ENCODE measurements at regions not wholly inside any gene's neighbourhood (a gene's known extent, or its start where the extent isn't known, plus 50 kb on each side); places are given as distances from the start of the nearest gene placed in this dataset.
A peak's percentile ranks its signal among the peaks of the same experiment; 100 is the strongest.

DNA sequence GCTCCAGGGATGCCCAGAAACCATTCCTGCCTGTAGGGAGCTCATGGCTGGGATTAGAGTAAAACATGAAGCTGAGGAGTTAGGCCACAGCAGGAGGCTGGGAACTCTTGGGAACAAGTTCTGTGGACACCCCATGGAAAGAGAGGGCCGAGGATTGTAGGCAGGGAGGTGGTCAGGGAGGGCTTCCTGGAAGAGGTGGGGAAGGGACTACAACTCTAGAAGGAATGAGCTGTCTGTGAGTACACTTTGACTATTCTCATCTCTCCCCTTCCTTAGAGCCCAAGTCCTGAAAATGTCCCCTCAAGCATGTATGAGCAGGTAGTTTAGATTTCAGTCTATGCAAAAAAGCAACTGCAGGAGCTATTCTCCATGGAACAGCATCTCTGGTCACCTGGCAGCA lies 139.9 kb upstream of the GLI2 start:
- no peak for DNase-seq (ENCODE audit: low spot score in 2 of 2)
- no peak for FAIRE-seq

DNA sequence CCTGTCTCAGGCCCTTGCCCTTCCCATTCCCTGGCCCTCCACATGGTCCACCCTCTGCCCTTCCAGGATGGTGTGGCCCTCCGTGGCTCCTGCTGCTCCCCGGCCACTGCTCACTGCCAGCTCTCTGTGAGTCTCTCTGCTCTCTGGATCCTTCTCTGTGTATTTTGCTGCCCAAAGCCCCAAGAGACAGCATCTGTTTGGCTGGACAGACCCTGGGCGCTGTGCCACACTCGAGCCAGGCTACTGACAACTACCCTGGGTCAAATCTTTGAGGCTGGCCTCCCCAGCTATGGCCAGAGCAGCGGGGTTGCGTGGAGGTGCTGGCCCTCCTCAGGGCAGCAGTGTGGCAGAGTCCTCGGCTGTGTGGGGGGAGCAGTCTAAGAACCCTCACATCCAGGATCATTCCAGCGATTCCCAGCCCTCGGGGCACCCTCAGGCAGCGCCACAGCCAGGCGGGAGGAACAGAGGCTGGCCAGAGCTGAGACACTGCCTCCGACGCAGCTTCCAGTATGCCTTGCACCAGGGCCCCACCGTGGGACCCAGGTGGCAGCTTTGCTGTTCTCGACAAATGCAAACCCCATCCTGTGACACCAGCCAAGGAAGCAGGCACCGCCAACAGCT lies 139.4 kb upstream of the GLI2 start:
- FAIRE-seq (no peak), DNase-seq (ENCODE audit: low spot score in 2 of 2) (peak in 1 of 2 donors; percentile 46)

DNA sequence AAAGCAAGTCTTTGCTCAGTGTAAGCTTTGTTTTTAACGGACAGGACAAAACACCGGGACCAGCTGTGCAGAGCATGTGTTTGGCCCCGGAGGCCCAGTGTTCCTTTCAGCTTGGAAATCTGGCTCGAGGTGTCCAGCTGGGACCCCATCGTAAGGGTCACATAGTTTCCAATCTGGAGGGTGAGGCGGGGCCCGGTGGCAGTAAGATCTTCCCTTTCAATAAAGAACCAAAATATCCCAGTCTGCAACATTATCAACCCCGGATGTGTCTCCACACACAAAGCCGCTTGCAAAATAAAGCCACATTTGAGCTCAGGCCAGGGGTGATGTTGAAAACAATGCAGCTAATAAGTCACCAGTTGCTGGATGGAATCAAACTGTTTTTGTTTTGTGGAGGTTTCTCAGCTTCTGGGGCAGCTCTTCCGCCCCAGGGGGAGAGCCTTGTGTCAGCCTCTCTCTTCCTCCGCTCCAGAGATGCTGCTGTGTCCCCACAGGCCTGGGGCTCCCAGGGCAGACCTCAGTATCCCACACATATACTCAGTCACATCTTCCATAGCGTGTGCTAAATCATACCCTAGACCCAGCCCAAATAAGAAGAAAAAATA lies 138.6 kb upstream of the GLI2 start:
- peak in 1 of 2 donors; percentile 46 for DNase-seq (ENCODE audit: low spot score in 2 of 2)
- FAIRE-seq: no peak

DNA sequence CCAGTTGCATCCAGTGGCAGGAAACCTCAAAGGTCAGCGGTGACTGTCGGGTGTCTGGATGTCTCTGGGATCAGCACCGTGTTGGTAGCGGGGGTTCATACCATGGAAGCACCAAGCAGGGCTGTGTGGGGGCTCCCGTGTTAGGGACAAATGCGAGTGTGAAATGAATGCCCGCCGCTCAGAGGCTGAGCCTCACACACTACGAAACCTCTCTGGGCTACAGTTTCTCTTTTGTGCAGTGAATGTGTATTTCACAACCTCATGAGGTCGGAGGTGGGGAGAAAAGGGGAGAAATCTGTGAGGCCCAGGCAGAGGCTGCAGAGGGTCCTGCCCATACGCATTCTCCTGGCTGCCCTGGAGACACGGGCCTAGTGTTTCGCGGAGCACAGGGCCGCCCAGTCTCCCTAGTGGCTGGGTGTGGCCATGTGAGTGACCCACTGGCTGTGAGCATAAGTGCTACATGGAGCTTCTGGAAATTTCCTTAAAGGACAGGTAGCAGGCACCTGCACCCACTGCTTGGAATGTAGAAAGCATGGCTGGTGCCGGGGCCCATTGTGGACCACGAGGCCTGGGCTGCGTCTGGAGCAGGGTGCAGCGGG lies 138.0 kb upstream of the GLI2 start:
- no peak for FAIRE-seq

DNA sequence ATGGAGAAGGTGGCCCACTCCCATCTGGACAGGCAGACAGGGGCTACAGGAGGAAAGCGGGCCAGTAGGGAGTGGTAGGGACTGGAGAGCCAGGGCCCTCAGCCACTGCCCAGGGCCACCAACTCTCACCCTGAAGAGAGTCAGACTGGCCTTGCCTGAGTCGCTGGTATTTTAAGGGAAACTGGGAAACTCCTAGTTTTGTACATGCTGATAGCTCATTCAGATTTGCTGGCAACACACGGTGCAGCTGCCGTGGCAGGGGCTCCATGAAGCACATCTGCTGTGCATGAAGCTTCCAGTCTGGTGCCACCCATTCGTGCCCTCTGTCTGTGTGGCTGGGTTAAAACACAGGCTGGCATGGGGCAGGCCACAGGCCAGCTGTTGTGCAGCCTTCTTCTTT lies 137.3 kb upstream of the GLI2 start:
- FAIRE-seq (no peak), DNase-seq (ENCODE audit: low spot score in 2 of 2) (no peak)

More for the DNA sequence above, 138.0 kb upstream of the GLI2 start:
- no peak for DNase-seq (ENCODE audit: low spot score in 2 of 2)

DNA sequence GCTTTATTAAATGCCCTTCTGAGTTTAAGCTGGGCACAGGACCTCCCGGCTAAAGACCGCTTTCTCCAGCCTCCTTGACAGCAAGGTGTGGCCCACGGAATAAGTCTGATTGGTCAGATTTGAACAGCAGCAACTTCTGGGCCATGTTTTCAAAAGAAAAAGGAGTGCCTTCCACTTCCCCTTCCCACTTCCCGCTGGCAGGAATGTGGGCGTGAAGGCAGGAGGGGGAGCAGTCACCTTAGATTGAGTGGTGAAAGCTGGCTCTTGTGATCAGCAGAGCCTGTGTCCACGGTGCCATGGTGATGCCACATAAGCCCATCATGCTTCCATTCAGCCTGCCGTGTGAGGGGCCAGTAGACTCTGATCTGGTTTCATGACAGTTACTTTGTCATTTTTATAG lies 136.6 kb upstream of the GLI2 start:
- DNase-seq (ENCODE audit: low spot score in 2 of 2) (no peak), FAIRE-seq (no peak)

DNA sequence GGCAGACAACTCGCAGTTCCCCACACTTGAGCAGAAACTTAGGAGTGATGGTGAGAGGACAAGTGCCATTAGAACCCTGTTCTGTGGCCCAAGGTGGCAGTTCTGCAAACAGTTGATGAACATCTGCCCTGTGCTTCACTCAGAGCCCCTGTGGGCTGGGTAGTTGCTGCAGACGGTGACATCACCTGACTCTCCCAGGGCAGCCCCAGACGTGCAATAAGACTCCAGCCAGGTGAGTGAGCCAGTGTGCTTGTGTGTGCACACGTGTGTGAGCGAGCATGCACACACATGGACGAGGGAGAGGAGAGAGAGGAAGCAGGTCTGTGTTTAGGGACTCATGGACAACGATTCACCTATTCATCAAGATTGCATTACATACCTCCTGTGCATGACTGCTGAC lies 136.0 kb upstream of the GLI2 start:
- FAIRE-seq (no peak), DNase-seq (ENCODE audit: low spot score in 2 of 2) (no peak)

DNA sequence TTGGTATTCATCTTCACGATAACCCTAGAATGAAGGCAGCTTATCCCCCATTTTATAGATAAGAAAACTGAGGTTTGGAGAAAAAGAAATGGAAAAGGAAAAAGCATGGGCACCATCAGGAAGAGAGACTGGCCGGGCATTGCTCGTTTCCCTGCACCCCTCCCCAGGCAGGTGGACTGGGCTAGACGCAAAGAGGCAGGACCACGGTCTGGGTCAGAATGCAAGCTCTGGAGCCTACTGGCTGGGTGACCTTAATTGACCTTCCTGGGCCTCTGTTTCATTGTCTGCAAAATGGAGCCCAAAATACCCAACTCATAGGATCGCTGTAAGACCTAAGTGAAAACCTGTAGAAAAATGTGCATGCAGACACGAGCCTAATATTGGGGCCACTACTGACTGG lies 135.3 kb upstream of the GLI2 start:
- DNase-seq (ENCODE audit: low spot score in 2 of 2) (no peak), FAIRE-seq (no peak)

DNA sequence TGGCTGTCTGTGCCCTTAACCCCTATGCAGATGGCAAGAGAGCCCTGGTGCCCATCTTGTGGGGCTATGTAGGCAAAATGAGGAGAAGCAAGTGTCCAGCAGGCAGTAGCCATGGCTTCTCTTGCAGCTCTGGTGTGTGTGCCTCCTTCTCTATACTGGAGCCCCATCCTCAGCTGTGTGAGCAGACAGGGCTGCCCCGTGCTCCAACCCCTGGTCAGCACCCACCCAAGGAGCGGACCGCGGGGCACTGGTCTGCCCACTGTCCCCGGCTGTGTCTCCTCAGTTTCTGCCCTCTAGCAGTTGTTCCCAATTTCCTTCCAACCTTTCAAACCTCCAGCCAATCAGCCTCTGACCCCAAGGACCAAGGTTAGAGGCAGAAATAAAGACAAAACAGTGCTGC lies 134.9 kb upstream of the GLI2 start:
- DNase-seq (ENCODE audit: low spot score in 2 of 2): no peak

DNA sequence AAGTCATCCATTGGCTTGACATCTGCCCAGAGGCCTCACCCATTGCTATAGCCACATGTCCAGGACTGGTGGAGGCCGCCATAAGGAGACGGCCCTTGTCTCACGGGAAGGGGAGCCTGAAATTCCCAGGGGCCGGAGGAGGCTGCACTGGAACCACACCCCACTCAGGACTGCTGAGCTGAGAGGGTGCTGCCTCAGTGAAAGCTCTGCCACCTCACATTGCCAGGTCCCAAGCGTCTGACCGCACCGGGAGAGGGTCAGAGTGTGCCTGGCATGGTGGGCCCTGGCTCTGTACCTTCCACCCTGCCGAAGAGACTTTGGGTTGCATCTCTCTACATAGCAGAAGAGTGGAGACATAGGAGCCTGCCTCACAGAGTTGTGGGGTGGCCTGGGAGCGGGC lies 134.1 kb upstream of the GLI2 start:
- DNase-seq (ENCODE audit: low spot score in 2 of 2) (no peak), FAIRE-seq (no peak)

More for the DNA sequence above, 134.9 kb upstream of the GLI2 start:
- FAIRE-seq: no peak

DNA sequence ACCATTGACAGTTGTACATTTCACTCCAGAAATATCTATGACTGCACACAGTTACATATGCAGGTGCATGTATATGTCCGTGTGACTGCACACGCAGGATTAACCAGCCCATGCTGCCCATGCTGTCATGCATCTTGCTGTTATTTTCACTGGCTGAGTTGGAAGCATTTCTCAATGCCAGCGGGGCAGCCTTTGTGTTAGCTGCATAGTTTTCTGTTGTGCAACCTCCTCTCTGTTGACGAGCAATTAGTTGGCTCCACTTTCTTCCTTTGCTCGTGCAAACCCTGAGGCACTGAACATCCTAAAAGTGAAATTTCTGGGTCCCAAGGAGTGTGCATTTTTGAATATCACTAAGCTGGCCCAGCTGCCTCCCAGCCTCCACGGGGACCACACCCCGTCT lies 133.4 kb upstream of the GLI2 start:
- FAIRE-seq: no peak
- DNase-seq (ENCODE audit: low spot score in 2 of 2): no peak

DNA sequence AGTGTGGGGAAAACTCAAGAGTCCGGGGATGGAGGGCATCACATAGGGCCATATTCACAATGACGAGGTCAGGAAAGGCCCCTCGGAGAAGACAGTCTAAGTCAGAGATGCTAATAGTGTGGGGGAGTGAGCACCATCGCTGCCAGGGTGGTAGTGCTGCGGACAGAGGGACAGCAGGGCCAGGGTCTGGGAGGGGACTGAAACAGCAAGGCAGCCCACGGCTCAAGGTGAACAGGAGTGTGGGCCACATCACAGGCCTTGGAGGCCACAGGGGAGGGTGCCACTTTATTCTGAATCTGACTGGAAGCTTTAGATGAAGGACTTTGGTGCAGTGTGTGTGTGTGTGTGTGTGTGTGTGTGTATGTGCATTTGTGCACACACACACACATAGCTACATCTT lies 130.9 kb upstream of the GLI2 start:
- DNase-seq (ENCODE audit: low spot score in 2 of 2) (no peak), FAIRE-seq (no peak)

DNA sequence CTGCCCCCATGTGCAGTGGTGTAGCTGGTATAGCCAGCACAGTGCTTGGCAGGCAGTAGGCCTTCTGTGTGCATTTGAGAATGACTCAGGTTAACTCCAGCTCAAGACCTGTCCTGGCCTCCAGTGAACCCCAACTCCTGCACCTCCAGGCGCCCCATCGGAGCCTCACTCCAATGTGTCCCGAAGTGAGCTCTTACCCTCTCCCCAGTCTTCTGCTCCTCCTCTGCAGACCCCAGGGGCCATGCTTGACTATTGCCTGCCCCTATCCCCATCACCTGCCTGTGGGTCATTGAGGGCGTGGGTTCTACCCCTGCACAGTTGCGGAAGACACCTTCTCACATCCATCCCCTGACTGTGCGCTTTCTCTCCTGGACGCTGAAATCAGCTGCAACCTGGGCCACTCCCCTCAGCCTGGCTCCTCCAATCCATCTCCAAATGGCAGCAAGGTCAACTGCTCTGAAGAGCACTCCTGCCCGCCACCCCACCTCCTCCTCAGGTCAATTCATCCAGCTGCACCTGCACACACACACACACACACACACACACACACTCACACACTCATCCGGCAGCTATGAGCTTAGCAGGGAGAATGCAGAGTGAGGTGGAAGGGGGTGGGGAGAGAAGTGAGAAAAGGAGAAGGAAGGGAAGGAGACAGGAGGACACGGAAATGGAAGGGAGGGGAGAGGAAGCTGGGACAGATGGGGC lies 130.3 kb upstream of the GLI2 start:
- FAIRE-seq: no peak
- DNase-seq (ENCODE audit: low spot score in 2 of 2): no peak

DNA sequence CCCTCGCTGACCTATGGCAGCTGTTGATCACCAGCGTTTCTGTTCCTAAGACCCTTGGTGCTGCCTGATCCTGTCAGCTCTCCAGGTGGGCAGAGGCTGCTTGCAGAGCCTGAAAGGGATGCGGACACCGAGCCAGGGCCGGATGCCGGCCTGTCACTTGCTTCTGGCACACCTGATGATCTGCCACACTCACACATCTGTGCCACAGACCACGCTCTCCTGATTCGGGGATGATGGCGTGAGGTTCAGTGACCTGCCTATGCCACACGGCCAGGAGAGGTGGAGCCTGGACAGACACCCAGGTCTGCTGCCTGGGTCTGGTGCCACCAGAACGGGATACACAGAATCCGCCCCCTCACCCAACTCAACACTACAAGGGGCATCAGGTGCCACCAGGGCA lies 129.4 kb upstream of the GLI2 start:
- FAIRE-seq (no peak), DNase-seq (ENCODE audit: low spot score in 2 of 2) (no peak)

DNA sequence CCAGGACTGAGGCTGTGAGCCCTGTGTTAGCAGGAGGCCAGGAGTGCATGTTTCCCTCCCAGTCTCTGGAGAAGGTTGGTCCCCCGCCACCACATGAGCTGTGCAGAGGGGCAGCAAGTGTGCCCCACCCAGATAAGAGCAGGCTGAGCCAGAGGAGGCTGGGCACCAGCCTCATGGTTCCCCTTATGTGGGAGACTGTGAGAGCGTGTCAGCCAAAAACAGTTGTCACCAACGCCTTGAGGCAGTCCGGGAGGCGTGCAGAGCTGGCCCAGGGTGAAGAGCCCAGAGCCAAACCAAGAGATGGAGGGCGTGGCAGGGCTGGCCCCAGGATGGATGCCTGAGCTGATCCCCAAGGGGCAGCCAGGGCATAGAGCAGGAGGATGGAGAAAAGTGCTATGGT lies 128.7 kb upstream of the GLI2 start:
- FAIRE-seq (no peak), DNase-seq (ENCODE audit: low spot score in 2 of 2) (no peak)

DNA sequence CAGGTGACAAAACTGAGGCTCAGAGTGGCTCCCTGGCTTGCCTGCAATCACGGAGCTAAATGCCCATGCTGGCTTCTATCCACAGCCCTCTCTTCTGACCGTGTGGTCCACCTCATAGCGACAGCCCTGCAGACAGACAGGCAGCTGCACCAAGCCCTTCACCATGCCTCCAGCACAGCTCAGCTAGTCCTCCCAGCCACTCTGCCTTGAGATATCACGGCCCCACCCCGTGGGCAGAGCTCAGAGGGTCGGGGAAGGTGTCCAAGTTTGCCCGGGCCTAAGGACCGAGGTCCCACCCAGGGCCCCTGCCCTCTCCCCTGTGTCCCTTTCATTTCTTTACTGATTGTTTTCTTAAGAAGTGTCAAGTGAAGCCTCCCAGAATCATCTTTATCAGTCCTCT lies 128.2 kb upstream of the GLI2 start:
- DNase-seq (ENCODE audit: low spot score in 2 of 2) (no peak), FAIRE-seq (no peak)

DNA sequence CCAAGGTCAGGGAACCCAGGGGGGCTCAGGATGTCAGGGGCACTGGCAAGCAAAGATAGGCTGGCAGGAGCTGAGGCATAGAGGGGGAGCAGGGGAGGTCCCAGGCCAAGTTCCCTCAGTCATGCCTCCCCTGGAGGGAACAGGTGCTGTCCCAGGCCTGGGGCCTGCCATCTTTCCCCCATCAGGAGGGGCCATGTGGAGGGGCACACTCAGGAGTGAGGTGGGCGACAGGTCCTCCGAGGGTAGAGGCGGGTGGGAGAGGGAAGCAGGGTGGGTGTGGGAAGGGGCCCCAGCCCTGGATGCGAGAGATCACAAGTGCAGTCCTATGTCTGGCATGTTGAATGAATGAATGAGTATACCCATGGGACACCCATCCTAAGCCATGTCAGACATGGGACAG lies 127.7 kb upstream of the GLI2 start:
- no peak for FAIRE-seq
- DNase-seq (ENCODE audit: low spot score in 2 of 2): no peak

DNA sequence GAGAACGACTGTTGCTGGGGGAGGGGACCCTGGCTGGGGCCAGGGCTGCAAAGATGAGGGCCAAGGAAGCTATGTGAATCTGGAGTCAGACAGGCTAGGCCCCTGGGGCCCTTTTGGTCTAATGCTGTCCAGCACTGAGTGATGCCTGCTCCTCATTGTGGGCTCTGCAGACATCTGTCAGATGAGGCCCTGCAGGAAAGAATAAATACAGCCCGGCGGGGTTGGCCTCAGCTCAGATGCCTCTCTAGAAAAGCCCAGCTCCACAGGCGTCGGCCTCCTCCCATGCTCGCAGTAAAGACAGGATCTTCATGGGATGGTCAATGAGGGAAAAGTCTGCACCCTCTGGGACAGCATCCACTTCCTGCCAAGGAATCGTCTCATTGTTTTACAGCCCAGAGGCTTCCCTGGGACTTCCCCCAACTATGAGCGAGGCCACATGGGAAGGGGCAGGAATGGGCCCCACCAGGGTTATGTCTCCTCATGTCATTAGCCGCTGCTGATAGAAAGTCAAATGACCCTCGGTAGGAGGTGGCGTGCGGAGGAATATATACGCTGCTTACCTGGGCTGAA lies 125.8 kb upstream of the GLI2 start:
- FAIRE-seq (no peak), DNase-seq (ENCODE audit: low spot score in 2 of 2) (no peak)

DNA sequence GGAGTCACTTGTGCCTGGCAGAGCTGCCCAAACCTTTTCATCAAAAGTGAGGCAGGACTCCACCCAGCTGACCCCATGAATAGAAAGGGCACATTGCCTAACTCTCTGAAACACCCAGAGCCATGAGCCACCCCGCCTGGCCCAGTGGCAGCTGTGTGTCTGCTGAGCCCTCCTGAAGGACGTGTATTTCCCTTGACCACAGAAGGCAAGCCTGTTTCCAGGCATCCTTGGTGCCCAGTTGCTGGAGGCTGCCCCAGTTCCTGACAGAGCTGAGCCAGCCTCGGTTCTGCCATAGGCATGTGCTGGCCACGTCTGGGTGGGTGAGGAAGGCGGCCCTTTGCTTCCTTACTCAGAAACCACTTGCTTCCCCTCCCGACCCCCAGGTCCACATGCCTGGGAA lies 124.7 kb upstream of the GLI2 start:
- FAIRE-seq (no peak), DNase-seq (ENCODE audit: low spot score in 2 of 2) (no peak)

DNA sequence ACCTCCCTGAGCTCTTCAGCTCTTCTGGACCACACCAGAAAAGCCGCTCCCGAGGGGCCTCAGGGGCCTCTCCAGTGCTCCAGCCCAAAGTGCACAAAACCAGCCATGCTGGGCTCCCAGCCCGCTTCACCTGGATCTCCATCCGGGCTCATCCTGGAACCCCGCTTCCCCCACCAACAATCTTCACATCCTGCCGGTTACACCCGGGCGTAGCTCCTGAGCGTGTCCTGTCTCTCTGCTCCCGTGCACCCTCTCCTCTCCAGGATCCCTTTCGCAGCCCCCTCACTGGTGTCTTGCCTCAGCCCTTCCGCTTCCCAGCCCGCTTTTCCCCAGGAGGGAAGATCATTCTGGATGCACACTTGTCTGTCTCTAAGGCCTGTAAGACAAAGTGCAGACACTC lies 123.7 kb upstream of the GLI2 start:
- FAIRE-seq (no peak), DNase-seq (ENCODE audit: low spot score in 2 of 2) (no peak)

DNA sequence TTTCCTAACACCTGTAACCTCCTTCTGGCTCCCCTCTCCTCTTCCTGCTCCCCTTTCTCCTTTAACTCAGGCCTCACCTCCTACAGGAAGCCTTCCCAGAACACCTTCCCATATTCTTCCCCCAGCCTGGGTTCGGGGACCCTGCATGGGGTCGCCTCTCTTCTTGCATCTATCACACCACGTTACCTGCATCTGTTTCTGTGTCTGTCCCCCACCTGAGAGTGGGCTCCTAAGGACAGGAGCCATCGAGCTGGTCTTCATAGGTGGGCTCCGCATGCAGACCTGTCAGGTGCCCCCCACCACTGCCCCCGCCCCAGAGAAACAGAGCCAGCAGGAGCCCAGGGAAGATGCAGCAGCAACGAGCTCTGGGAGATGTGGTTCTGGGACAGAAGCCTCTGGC lies 123.2 kb upstream of the GLI2 start:
- DNase-seq (ENCODE audit: low spot score in 2 of 2) (no peak), FAIRE-seq (no peak)

DNA sequence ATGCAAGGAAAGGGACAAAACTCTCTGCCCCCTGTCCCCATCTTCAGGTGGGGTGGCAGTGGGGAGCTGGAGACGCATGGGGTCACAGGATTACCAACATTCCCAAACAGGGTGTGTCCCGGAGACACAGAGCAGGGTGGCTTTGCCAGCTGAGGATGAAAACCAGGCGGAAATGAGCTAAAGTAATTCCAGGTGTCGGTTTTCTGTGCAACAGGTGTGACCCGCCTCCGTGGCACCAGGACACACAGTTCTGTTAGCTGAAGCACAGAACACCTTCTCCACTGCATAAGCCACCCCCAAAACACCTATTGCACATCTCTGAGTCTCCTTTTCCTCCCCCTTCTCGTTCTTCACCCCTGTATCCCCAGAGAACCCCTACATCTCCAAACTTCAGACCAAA lies 122.7 kb upstream of the GLI2 start:
- FAIRE-seq (no peak), DNase-seq (ENCODE audit: low spot score in 2 of 2) (no peak)

Data from frontal cortex (tissue), 3 donors.